MM.1S (cell line): ENCODE measurements at regions not wholly inside any gene's neighbourhood (a gene's known extent, or its start where the extent isn't known, plus 50 kb on each side); places are given as distances from the start of the nearest gene placed in this dataset.

Experiments
- CTCF ChIP-seq: fragments of 300-600 bp; sonication (generic); IDR thresholded peaks from 2 replicates; pipeline ENCODE4 v1.5.1; 2016; ENCODE audit warnings: antibody characterized with exemption, low read length, mixed read lengths
- EZH2 ChIP-seq: fragments of 300-600 bp; sonication (generic); optimal IDR thresholded peaks from 2 replicates; pipeline ENCODE3; 2017; ENCODE audit warnings: low read depth, mild to moderate bottlenecking, antibody characterized with exemption, low read length, mixed read lengths
- EZH2phosphoT487 ChIP-seq: fragments of 300-600 bp; sonication (generic); IDR thresholded peaks from 2 replicates; pipeline ENCODE4 v1.6.1; 2018; ENCODE audit warnings: antibody characterized with exemption, low read length

DNA sequence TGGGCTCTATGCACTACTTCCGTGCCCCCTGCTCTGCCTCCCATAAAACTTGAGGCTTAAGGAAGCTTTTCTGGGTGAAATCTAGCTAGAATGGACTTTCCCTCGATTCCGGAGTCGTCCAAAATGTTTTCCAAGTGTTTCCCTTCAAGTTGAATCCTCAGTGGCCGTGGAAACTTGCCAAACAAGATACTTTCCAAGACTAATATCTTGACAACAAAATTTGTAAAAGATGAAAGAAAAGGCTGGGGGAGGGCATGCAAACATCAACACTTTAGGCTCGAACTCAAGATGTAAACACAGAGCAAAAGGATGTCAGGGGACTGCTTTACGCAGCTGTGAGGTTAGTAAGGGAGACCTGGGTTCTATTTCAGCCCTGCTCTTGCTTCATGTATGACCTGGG lies 482.8 kb upstream of the KLF4 start:
- TF ChIP-seq CTCF (no peak), EZH2 (no peak), EZH2phosphoT487 (no peak)
